ENCODE measurements at regions not wholly inside any gene's neighbourhood (a gene's known extent, or its start where the extent isn't known, plus 50 kb on each side); places are given as distances from the start of the nearest gene placed in this dataset.

DNA sequence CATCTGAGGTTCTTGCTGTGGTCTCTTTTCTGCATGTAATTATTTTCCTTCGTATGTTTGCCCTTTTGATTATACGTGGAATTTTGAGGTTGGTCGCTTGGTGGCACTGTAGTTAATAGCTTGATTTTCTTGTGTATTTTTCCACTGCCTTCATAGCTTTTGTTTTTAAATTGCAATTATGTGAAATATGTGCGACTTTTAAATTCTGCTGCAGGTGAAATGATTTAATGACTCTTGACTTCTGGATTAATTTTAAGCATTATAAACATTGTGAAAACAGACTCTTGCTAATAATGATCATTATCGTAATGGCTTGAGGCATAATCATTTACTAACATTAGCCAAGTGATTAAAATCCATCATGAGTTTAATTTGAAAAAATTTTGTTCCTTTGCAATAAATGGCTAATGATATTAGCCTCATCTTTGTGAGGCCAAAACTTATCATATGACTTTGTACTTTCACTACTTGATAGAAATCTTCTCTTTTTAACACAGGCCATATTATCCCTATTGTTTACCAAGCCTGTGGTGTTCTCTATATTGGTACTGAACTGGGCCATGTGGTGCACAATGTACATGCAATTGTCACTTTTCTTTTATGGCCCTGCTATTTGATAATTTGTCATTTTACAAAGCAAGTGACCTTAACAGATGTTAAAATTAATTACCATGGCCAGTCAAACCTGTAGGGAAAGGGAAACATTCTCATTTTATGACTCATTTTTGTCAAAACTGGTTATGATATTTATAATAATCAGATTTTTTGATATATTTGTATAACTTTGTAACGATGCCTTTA lies 62.8 kb upstream of the NEUROD1 start:
- H3K4me3 Mint-ChIP-seq = no peak overlapping the region
- DNase-seq = peak; percentile 56
- no peaks in the 10 kb centered on the region for H3K36me3 Mint-ChIP-seq (ENCODE audit: low read depth)
- TF ChIP-seq, protein P1, sequence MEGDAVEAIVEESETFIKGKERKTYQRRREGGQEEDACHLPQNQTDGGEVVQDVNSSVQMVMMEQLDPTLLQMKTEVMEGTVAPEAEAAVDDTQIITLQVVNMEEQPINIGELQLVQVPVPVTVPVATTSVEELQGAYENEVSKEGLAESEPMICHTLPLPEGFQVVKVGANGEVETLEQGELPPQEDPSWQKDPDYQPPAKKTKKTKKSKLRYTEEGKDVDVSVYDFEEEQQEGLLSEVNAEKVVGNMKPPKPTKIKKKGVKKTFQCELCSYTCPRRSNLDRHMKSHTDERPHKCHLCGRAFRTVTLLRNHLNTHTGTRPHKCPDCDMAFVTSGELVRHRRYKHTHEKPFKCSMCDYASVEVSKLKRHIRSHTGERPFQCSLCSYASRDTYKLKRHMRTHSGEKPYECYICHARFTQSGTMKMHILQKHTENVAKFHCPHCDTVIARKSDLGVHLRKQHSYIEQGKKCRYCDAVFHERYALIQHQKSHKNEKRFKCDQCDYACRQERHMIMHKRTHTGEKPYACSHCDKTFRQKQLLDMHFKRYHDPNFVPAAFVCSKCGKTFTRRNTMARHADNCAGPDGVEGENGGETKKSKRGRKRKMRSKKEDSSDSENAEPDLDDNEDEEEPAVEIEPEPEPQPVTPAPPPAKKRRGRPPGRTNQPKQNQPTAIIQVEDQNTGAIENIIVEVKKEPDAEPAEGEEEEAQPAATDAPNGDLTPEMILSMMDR (IDR thresholded peaks at IDR 0.05) = peak; percentile 64
- no peak overlapping the region for H3K27ac Mint-ChIP-seq
- peaks cover under 1% of the 10 kb centered on the region for H3K27me3 Mint-ChIP-seq
- ChIA-PET POLR2A (interaction anchor here (0.6 kb wide), 1 partner anchor 659 kb away, joined by 3 read pairs; no protein-coding TSS in a partner anchor), CTCF (interaction anchor here (0.9 to 3.6 kb wide), 23 partner anchors 9 to 552 kb away, joined by 3 to 21 read pairs (median 4); no protein-coding TSS in a partner anchor)
- peak; percentile 49 for ATAC-seq
- intact Hi-C loops (cut with micrococcal nuclease) = loop anchor here (2.0 to 10.0 kb wide), 3 partner anchors 162 to 334 kb away; no protein-coding TSS in a partner anchor
- H3K9me3 Mint-ChIP-seq = no peaks in the 10 kb centered on the region
- H3K4me1 Mint-ChIP-seq (ENCODE audit: low read depth) = no peaks in the 10 kb centered on the region

DNA sequence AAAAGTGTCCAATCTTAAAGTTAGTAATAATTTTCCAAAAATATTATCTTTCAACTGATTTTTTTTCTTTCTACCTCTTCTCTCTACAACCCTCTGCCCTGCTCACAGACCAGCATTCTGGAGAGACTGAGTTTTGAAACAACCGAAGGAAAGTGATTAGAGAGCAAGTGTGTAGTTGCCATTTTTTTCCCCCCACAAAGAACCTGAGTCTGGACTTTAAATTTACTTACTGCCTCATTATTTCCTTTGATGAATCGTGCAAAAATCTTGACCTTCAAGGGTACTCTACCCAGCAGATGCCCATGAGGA lies 63.4 kb upstream of the NEUROD1 start:
- TF ChIP-seq, protein P1 (IDR thresholded peaks at IDR 0.05) = no peak
- no peak overlapping the region for H3K27ac Mint-ChIP-seq
- peaks cover 5% of the 10 kb centered on the region for H3K27me3 Mint-ChIP-seq
- no peaks in the 10 kb centered on the region for H3K9me3 Mint-ChIP-seq
- DNase-seq (no peak), ATAC-seq (no peak)
- ChIA-PET CTCF (no interaction called here), POLR2A (no interaction called here)
- no peak overlapping the region for H3K4me3 Mint-ChIP-seq
- H3K36me3 Mint-ChIP-seq (ENCODE audit: low read depth) = no peaks in the 10 kb centered on the region
- no peaks in the 10 kb centered on the region for H3K4me1 Mint-ChIP-seq (ENCODE audit: low read depth)
- intact Hi-C loops (cut with micrococcal nuclease) = loop anchor here (2.0 to 10.0 kb wide), 3 partner anchors 161 to 334 kb away; no protein-coding TSS in a partner anchor

DNA sequence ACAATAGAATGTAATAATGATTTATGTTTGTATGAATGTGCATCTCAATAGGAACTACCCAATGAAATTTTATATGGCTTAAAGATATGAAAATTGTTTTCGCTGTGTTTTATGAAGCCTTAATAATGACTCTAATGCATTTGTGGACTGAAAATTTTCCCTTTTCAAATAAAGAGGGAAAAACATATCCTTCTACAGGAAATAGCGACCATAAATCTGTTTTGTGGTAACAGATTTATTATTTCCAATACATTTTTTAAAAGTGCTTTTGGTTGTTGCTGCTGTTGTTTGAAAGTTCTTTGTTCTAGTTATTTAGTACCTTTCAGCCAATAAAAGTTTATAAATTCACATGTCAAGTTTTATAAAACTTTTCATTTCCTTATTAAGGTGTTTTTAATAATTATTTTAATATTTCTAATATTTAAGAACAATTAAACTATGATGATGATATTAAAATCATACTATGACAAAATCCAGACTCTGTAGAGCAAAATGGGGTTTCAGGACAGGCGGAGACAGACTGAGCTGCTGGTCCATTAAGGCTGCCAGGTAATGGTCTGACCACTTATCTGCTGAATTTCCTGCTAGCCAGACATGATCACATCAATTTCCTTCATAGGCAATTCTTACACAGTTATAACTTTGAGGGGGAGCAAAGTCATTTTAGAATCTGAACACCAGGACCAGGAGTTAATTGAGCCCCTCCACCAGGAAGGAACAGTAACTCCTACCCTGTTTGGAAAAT lies 65.7 kb upstream of the NEUROD1 start:
- H3K27ac Mint-ChIP-seq = no peak overlapping the region

DNA sequence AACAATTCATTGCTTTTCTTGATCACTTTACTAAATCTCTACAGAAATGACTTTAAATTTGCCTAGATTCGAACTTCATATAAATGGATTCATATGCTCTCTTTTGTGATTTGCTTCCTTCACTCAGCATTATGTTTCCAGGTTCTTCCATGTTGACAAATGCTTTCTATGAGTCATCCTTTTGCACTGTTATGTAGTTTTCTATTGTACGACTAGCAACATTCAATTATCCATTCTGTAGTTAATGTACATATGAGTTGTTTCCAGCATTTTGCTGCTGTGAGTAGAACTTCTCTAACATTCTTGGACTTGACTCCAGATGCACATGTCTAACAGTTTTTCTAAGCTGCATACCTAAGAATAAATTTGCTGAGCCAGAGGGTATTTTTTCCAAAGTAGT lies 66.5 kb upstream of the NEUROD1 start:
- no peak for ATAC-seq
- CTCF ChIA-PET = interaction anchor here (1.2 kb wide), 1 partner anchor 154 kb away, joined by 3 read pairs; no protein-coding TSS in a partner anchor
- no peak overlapping the region for H3K4me3 Mint-ChIP-seq
- H3K4me1 Mint-ChIP-seq (ENCODE audit: low read depth) = no peaks in the 10 kb centered on the region
- no peak overlapping the region for H3K27ac Mint-ChIP-seq
- intact Hi-C loops (cut with micrococcal nuclease) = loop anchor here (10.0 kb wide), 1 partner anchor 208 kb away; no protein-coding TSS in a partner anchor
- H3K9me3 Mint-ChIP-seq = no peaks in the 10 kb centered on the region
- peaks cover 10% of the 10 kb centered on the region for H3K27me3 Mint-ChIP-seq
- DNase-seq = no peak
- POLR2A ChIA-PET = no interaction called here
- H3K36me3 Mint-ChIP-seq (ENCODE audit: low read depth) = no peaks in the 10 kb centered on the region
- TF ChIP-seq, protein P1 (IDR thresholded peaks at IDR 0.05) = no peak

More for the DNA sequence above, 65.7 kb upstream of the NEUROD1 start:
- H3K4me3 Mint-ChIP-seq = no peak overlapping the region
- TF ChIP-seq, protein P1 (IDR thresholded peaks at IDR 0.05) = no peak
- H3K4me1 Mint-ChIP-seq (ENCODE audit: low read depth) = no peaks in the 10 kb centered on the region
- peaks cover 7% of the 10 kb centered on the region for H3K27me3 Mint-ChIP-seq
- H3K36me3 Mint-ChIP-seq (ENCODE audit: low read depth) = no peaks in the 10 kb centered on the region
- intact Hi-C loops (cut with micrococcal nuclease) = loop anchor here (10.0 kb wide), 1 partner anchor 209 kb away; no protein-coding TSS in a partner anchor
- H3K9me3 Mint-ChIP-seq = no peaks in the 10 kb centered on the region
- no peak for ATAC-seq
- DNase-seq = no peak
- CTCF ChIA-PET = interaction anchor here (0.9 kb wide), 1 partner anchor 31 kb away, joined by 3 read pairs; no protein-coding TSS in a partner anchor
- POLR2A ChIA-PET = no interaction called here

DNA sequence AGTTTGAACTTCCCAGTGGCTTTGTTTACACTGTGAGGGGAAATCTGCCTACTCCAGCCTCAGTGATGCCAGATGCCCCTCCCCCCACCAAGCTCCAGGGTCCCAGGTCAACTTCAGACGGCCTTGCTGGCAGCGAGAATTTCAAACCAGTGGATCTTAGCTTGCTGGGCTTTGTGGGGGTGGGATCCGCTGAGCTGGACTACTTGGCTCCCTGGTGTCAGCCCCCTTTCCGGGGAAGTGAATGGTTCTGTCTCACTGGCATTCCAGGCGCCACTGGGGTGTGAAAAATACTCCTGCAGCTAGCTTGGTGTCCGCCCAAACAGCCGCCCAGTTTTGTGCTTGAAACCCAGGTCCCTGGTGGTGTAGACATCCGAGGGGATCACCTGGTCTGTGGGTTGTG lies 70.0 kb upstream of the NEUROD1 start:
- no peaks in the 10 kb centered on the region for H3K36me3 Mint-ChIP-seq (ENCODE audit: low read depth)
- H3K27ac Mint-ChIP-seq = no peak overlapping the region
- POLR2A ChIA-PET = no interaction called here

More for the DNA sequence above, 70.0 kb upstream of the NEUROD1 start:
- no peak for ATAC-seq
- Mint-ChIP-seq H3K27me3 (peaks cover 11% of the 10 kb centered on the region), H3K4me1 (ENCODE audit: low read depth) (no peaks in the 10 kb centered on the region), H3K9me3 (no peaks in the 10 kb centered on the region), H3K4me3 (no peak overlapping the region)
- CTCF ChIA-PET = no interaction called here
- TF ChIP-seq, protein P1 (IDR thresholded peaks at IDR 0.05) = no peak
- DNase-seq = no peak
- intact Hi-C loops (cut with micrococcal nuclease) = no loop called here

Data from activated CD8-positive, alpha-beta T cell treated with anti-CD3 and anti-CD28 coated beads for 36 hours (primary cell).